RPMI7951 (cell line): ENCODE measurements at regions not wholly inside any gene's neighbourhood (a gene's known extent, or its start where the extent isn't known, plus 50 kb on each side); places are given as distances from the start of the nearest gene placed in this dataset.
A peak's percentile ranks its signal among the peaks of the same experiment; 100 is the strongest.

ENCODE experiments used
- DNase-seq: peaks from one replicate; pipeline ENCODE4 v3.0.0-alpha.2; 2012; ENCODE audit warnings: low read depth

DNA sequence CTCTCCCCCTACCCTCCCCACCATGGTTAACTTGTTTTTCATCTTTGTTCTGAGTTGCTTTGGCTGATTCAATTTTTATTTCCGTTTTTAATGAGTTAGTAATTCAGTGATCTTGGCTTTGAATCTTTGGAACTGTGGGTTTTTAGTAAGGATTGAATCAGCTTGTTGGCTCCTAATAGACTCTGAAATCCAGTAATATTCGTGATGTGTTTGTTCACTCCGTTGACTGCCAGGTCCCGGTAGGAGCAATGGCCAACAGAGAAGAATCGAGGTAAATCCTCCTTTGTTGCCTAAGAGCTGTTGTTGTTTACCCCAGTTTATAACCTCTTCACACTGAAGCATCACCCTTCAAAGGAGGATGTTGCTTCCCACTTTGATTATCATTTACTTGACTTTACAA is 92.7 kb downstream of the PCSK1 start:
- no peak for DNase-seq

DNA sequence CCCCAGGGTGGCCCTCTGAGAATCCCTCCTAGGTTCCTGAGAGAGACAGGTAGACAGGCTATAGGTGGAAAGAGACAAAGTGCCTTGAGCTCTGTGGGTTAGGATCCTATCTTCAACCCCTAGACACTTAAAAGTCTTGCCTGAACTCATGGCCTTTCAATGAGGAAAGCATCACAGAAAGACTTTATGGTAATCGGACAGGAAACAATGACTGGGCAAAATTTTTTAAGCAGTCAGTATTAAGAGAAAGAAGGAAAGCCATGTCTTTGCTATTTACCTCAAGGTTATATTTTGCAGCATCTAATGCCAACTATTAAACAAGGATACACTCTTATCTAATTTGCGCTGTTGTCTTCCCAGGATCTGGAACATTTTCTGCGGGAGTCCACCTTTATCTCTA is 93.2 kb downstream of the PCSK1 start:
- DNase-seq = no peak

DNA sequence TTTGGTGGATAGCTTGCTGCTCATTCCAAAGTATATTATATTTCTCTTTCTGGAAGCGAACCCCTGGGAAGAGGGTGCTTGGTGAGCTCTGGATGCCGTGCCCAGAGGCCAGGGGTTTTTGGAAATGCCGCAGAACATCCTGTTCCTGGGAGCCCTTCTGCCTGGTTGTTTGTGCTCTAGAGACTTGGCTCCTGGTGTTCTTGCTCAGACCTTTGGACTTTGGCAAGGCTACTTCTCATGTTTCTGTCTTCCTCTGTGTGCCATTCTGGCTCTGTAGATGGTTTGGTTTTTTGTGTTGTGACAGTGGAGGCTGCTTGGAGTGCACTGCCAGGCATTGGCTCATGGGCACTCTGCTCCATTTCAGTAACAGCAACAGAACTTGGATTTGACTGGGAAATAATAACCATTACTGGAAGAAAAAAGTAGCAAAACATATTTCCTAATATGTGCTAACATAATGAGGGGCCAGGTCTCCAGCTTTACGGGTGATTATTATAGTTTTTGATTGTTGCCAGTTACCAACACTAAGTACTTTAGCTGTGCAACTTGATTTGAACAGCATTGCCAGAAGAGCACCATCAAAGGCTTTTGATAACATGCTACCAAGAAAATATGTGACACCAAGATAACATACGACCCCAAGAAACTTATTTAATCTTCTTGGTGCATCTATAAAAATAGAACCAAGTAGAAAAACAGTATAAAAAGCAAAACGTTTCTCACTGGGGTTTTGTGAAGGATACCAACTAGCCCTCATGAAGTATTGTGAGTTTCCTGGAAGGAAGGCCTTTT is 94.2 kb downstream of the PCSK1 start:
- DNase-seq = no peak

DNA sequence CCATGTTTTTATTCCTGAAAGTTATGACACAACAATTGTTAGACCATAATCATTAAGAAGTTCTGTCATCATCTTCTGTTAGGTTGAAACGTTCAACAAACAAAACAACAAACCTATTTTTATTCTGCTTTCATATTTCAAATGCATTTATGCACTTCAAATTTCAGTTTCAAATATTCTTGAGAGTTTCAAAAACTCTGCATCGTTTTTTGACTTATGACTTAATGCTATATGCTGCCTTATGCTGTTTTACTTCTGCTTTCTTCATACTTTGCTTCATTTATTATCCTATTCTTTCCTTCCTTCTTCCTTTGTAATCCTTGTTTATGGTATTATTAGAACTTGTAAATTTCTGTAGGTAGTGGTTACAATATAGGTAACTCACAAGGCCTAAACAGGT is 95.0 kb downstream of the PCSK1 start:
- no peak for DNase-seq

DNA sequence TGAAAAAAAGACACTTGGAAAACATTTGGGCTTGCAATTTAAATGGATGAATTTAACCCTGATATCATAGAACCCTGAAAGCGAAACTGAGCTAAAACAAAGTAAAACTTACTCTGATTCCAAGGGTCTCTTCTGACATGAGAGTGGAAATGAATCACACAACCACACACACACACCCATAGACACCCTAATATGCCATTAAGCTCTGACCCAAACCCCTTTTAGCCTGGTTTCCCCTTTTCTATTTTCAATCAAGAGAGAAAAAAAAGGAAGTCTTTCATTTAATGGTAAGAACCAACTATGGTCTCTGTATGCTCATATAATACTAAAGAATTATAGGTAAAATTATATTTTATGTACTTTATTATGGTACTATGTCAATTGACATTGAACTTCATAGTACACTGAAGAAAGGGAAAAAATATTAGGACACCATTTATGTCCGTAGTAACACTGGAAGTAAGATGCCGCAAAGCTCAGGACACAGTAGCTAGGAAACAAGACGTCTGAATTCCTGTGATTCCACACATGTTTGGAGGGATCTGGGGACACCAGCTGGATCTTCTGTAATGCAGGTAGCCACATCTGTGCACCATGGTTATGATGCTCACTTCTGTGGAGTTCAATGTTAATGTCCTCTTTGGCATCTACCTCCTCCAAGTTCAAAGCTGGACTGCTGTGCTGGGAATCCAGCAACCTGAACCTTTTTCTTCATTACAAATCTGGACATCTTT is 95.8 kb downstream of the PCSK1 start:
- no peak for DNase-seq

DNA sequence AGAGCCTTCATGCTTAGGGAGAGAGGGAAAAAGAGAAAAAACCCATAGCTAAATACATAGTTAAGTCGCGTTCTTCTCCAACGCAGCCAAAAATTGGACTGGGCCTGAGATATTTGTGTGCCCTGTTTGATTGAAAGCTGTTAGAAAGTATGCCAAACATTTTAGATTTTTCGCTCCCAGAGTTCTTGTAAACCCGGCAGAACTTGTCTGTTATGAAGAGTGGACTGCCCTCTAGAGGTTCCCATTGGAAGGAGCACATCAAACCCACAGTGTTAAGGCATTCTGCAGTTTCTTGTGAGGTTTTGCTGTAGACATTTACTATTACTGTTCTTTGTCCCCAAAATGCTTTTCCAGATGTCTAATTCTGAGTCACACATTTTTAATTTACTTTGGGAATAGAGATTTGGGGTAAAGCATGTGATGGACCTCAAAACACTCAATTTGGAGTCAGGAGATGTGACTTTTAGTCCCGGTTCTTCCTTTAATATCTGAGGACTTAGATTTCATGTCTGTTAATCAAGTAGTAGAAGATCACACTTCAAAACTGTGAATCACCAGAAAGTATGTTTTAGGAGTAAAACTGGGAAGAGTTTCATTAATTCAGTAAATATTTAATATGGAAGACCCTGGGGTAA is 96.6 kb downstream of the PCSK1 start:
- peak; percentile 80 for DNase-seq

DNA sequence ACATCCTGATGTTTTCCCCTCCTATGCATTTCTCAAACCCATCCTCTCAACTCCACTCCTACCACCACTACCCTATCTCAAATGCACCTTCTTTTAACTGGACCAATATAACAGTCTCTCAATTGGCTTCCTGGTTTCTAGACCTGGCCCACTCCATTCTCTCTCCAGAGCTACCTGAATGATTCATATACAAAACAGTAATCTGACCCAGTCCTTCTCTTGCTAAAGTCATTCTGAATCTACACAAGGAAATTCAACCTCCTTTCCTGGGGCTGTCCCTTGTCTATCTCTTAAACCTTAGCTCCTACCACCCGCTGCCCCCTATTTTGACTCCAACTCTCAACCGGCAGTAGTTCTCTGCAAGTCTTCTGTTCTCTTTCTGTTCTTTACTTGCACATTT is 97.2 kb downstream of the PCSK1 start:
- DNase-seq = no peak

DNA sequence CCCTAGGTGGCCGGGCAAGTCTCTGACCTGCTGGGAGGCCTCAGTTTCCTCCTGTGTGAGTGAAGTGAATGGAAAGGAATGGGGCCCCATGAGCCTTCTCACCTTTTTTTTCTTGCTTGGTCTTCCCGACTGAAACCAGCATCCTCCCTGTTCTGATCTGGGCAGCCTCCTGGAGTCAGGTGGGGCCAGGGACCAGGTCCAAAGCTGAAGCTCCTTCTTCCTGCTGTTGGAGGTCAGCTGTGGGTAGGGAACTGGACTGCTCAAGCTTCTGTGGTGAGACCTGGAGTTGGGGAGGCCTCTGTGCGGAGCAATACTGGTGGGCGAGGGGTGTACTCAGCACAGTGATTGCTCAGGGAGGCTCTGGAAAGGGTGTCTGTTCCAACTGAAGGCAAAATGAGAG is 99.7 kb downstream of the PCSK1 start:
- no peak for DNase-seq

DNA sequence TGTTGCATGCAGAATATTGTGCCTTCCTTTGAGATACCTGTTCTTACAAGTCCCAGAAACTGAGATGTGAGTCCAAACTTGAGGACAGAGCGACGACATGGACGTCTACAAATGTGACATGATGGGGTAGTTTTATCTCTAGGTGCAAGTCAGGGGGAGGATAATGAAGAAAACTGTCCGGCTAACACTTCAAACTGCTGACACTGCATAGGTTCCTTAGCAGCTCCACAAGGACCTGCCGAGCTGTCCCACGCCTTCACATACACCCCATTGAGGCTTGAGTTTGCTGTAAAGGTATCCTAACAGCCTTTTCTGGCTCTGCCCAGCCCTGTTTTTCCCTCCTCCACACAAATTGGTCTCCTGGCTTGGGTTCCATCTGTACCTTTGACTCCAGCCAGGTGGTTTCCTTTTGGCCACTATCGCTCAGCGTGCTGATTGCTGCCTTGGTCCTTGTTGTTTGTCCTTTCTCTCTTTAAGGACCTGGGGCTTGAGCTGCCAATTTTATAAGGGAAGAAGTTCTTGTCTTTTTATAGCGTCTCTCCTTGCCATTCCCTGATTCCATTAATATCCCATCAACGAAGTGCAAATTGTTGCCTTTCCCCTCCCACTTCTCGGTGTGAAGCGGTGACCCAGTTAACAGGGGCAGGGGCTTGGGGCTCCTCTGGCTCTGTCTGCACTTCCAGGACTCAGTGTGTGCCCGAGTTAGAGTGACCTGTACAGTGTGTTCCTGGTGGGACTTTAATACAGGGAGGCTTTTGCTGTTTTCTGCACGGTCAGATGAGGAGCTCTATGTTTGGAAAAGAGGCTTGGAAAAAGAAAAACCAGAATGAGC is 100.3 kb downstream of the PCSK1 start:
- no peak for DNase-seq

DNA sequence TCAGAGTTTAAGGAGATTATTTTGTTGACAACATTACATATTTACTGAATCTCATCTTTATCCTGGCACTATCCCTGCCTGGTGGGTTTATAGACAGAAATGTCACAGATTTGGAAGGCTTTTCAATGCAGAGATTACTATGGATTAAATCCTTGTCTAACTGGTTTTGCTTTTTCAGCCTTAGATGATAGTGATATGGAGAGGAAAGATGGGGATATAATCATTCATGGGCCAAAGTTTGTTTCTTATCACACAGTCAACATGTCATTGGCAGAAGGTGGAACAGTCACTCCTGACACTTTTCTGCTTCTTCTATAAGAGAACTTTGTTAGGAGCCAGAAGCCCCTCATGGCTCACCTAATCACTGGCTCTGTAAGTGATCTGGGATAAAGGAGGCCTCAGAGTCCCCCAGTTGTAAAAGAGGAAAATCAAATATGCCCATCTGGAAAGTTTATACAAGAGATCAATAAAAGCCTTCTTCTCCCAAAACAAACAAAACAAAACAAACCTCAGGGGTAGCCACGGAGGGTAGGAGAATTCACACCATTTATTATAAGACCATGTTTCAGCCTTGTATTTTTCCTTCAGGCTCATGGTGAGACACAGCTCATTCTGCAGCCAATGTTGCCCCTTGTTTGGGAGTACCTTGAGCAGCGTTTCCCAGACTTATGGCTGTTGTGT is 101.2 kb downstream of the PCSK1 start:
- no peak for DNase-seq

DNA sequence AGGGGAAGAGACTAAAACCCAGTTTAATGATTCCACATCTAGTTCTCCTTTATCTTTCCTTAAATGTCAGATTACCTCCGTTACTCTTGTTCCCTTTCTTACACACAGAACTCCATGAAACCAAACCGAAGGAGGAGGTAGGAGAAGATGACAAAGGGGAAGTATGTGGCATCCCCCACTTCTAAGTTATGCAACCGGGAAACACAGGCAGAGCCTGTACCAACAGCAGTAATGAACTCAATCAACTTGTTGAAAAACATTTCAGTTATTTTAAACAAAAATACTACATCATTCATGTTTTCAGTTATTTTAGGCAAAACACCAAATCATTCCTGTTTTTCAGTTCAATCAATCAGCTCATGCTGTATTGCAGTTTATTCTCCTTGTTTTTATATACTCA is 101.8 kb downstream of the PCSK1 start:
- no peak for DNase-seq

DNA sequence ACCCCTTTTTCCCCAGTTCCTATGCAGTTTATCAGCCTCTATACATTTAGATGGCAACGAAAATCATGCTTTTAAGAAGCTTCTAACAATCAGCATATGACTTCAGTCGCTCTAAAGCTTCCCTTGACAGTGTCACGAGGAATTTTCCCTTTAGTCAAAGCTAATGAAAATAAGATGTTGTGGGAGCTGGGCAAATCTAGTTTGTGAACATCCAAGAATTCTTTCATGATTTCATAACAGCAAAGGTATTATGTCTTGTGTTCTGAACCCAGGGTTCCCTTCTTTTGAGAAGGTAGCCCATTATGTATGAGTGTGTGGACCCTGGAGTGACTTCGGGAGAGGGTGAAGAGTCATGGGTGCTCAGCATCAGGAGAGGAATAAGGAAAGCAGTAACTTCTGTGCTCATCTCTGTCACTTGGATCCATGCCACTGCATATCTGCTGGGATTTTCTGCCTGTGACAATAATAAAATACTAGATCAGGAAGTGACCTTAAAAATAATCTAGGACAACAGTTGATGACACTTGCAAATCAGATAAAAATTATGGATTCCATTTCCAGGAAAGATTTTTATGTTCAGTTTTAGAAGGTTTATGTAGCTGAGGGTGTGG is 102.4 kb downstream of the PCSK1 start:
- DNase-seq = no peak

DNA sequence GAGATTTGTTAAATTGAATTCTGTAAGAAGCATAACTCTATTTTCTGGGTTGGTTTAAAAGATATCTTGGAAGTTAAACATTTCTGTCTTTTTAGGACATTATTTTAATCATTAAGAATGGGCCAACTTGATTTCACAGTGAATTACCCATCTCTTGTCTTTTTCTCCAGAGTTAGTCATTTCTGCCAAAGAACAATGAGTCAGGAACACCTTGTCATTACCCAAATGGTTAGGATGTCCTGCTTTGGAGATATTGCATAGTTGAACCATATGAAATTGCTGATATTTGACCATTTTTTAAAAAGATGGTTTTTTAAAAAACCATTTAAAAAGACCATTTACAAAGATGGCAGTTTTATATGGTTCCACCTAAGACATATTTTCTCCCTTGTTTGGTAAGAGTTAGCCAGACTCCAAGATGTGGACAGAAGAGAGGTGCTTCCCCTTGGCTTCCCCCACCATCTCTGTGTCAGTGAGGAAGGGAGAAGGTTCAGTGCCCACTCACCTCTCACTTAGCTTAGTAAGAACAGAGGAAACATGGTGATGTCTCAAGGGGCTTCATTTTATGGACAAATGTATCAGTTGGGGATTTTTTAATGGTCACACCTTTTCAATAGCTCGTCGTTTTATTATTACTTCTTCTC is 103.0 kb downstream of the PCSK1 start:
- no peak for DNase-seq

DNA sequence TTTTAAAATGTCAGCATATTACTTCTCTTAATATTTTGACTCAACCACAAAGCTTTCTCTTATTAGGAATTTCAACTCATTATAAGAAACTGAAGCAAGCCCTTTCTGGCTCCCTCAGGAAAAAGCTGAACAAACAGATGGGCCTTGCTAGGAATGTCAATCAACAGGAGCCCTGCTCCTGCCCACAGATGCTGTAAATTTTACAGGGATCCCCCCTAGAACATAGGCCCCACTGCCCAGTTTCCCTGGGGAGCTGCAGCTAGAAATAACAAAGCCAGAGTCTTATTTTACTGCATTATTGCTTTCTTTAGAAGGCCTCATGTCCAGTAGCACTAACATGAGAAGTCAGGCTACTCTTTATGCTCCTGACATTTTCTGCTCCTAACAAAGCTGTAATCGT is 103.8 kb downstream of the PCSK1 start:
- no peak for DNase-seq

DNA sequence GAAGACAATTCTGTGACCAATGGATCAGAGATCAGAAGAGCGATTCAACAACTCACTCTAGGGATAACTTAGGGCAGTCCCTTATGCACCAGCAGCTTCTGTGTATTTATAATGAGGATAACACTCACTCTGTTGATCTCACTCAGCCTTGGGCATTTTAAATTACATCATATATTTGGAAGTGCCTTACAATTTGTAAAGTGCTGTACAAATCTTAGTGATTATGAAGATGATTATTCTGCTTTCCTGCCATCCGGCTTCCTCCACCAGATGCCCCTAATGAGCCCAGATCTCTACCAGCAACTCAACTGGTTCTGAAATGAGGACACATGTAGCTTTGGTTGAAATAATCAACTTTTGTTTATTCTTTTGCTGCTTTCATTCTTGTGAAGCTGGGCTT is 105.3 kb downstream of the PCSK1 start:
- no peak for DNase-seq

DNA sequence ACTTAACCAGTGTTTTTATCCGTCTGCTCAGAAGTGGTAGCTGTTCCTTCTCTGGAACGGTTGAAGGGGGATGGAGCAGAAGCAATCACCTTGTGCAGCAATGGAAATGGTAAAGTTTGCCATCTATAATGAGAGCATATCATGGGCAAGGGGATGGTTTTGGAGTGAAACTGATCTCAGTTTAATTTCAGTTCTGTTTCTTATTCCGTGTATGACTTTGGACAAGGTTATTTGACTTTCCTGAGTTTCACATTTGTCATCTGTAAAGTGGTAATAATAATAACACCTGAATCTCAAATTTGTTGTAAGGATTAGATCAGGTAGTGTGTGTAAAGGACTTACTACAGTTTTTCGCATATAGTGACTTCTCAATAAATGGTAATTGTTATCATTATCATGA is 106.1 kb downstream of the PCSK1 start:
- DNase-seq = no peak

DNA sequence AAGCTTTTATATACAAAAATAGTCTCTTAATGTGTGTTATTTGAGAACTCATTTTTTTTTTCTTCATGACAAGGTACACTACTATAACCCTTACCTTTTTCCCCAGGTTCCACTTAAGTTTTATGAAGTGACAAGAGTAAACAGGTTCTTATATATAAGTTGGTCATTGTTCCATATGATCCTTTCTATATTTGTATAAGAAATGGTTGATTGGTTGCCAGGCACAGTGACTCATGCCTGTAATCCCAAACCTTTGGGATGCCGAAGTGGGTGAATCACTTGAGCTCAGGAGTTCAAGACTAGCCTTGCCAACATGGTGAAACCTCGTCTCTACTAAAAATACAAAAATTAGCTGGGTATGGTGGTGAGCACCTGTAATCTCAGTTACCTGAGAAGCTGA is 108.3 kb downstream of the PCSK1 start:
- peak; percentile 68 for DNase-seq

DNA sequence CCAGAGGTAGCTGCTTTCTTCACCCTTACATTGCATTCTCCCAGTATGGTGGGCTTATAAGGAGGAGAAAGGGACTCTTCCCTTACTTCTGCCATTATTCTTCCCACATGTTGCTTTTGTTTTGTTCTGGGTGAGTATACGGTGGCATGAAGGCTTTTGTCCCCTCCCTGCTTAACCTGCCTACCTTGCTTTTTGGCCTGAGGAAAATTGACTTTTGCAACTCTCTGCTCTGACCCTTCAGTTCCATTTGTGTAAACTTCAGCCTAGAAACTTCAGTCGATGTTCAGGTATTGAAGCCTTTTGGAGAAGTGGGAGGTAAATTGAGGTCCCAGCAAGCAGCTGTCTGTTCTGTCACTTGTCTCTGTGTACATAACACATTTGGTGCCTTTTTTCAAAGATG is 110.2 kb downstream of the PCSK1 start:
- no peak for DNase-seq

DNA sequence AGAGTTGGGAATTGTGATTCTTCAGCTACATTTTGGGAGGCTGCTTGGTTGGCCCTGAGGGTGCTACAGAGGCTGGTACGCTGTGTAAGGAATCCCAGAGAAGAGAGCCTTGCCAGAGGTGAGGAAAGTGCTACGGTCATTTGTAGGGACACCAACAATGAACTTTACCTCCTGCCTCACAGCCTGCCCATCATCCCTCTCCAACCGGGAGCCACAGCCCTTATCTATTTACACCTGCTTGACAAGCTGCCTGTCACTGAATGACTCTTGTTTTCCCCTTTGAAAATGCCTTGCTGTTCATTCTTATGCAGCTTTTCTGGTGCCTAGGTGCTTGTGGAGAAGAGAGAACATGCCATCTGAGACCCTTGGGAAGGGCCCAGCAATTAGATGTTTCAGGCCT is 110.8 kb downstream of the PCSK1 start:
- no peak for DNase-seq

DNA sequence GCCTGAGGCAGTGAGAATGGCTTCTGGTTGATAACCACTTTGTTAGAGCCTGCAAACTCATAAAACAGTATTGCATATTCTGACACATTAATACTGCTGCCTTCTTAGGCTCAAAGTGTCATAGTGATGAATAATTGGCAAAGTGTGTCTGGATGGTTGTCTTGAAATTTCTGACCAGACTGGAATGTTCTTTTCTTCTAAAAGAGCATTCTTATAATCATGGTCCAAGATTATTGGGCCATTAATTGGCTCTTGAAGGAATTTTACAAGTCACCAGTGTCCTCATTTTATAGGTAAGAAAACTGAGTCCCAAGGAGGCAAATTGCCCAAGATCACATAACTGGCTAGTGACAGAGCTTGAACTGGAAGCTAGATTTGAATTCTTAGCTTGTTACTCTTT is 111.7 kb downstream of the PCSK1 start:
- DNase-seq = no peak

DNA sequence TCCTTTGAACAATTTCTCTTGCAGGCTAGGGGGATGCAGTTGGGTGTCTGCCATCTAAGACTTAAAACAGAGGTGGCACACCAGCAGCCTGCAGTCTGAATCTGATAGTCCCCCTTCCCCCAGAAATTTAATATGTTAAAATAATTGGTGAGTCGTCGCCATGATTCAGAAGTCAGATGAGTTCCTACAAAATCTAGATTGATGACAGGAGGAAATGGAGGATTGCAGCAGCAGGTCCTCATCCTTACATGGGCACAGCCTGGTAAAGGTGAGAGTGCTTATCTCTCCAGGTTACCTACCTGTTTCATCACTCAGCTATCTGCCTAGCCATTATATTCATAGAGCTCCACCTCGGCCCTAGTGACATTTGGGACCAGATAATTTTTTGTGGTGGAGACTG is 112.3 kb downstream of the PCSK1 start:
- no peak for DNase-seq
